H9 (cell line): ENCODE measurements at regions not wholly inside any gene's neighbourhood (a gene's known extent, or its start where the extent isn't known, plus 50 kb on each side); places are given as distances from the start of the nearest gene placed in this dataset.

Experiments
- DNase-seq: peaks from one replicate; pipeline ENCODE4 v3.0.0-alpha.2; 2017
- H2AFZ ChIP-seq: one replicate; pipeline ENCODE4 v1.6.1; 2013; ENCODE audit warnings: mild to moderate bottlenecking, low read length, control low read depth, moderate library complexity
- H2AK5ac ChIP-seq: 2 replicates; pipeline ENCODE4 v1.6.1; 2013; ENCODE audit warnings: low read length, control low read depth, mixed read lengths; ENCODE audit not compliant: insufficient read length
- H2BK120ac ChIP-seq: one replicate; pipeline ENCODE4 v1.6.1; 2013; ENCODE audit warnings: low read depth, mild to moderate bottlenecking, low read length, control low read depth, inconsistent platforms; ENCODE audit not compliant: poor library complexity, severe bottlenecking
- H2BK12ac ChIP-seq: 2 replicates; pipeline ENCODE4 v1.6.1; 2013; ENCODE audit warnings: low read length, control low read depth, mixed read lengths, low read depth; ENCODE audit not compliant: insufficient read length
- H2BK15ac ChIP-seq: 2 replicates; pipeline ENCODE4 v1.6.1; 2013; ENCODE audit warnings: low read depth, low read length, control low read depth
- H2BK20ac ChIP-seq: one replicate; pipeline ENCODE4 v1.6.1; 2013; ENCODE audit warnings: low read depth, mild to moderate bottlenecking, low read length, control low read depth, inconsistent platforms; ENCODE audit not compliant: poor library complexity, severe bottlenecking
- H2BK5ac ChIP-seq: 2 replicates; pipeline ENCODE4 v1.6.1; 2013; ENCODE audit warnings: low read length, control low read depth, mixed read lengths; ENCODE audit not compliant: insufficient read length
- H3K14ac ChIP-seq: 2 replicates; pipeline ENCODE4 v1.6.1; 2013; ENCODE audit warnings: low read length, control low read depth; ENCODE audit not compliant: insufficient read depth
- H3K18ac ChIP-seq: 2 replicates; pipeline ENCODE4 v1.6.1; 2013; ENCODE audit warnings: low read depth, mild to moderate bottlenecking, mixed read lengths, low read length, control low read depth; ENCODE audit not compliant: insufficient read length
- H3K23ac ChIP-seq: 2 replicates; pipeline ENCODE4 v1.6.1; 2013; ENCODE audit warnings: low read length, control low read depth, mixed read lengths, low read depth; ENCODE audit not compliant: insufficient read length
- H3K23me2 ChIP-seq: 2 replicates; pipeline ENCODE4 v1.6.1; 2013; ENCODE audit warnings: low read depth, mild to moderate bottlenecking, mixed read lengths, low read length, control low read depth; ENCODE audit not compliant: insufficient read length, poor library complexity, severe bottlenecking
- H3K27ac ChIP-seq: 2 replicates; pipeline ENCODE4 v1.5.1; 2013; ENCODE audit warnings: low read length, control low read depth, mixed read lengths, low read depth; ENCODE audit not compliant: insufficient read length
- H3K27me3 ChIP-seq: 2 replicates; pipeline ENCODE4 v1.6.1; 2013; ENCODE audit warnings: low read length, control low read depth, inconsistent platforms; ENCODE audit not compliant: insufficient read depth
- H3K4ac ChIP-seq: 2 replicates; pipeline ENCODE4 v1.6.1; 2013; ENCODE audit warnings: low read depth, mild to moderate bottlenecking, control low read depth, inconsistent platforms, low read length, moderate library complexity
- H3K4me1 ChIP-seq: 2 replicates; pipeline ENCODE4 v1.6.1; 2013; ENCODE audit warnings: low read length, control low read depth, inconsistent platforms; ENCODE audit not compliant: insufficient read depth
- H3K4me2 ChIP-seq: 2 replicates; pipeline ENCODE4 v1.6.1; 2013; ENCODE audit warnings: low read length, control low read depth, mixed read lengths; ENCODE audit not compliant: insufficient read length, insufficient read depth
- H3K56ac ChIP-seq: 2 replicates; pipeline ENCODE4 v1.6.1; 2013; ENCODE audit warnings: low read depth, mild to moderate bottlenecking, mixed read lengths, low read length, control low read depth; ENCODE audit not compliant: insufficient read length
- H3K79me1 ChIP-seq: 2 replicates; pipeline ENCODE4 v1.6.1; 2013; ENCODE audit warnings: low read depth, mild to moderate bottlenecking, moderate library complexity, low read length, control low read depth, inconsistent platforms; ENCODE audit not compliant: insufficient read depth, poor library complexity, severe bottlenecking
- H3K79me2 ChIP-seq: 2 replicates; pipeline ENCODE4 v1.6.1; 2013; ENCODE audit warnings: low read length, control low read depth, inconsistent platforms; ENCODE audit not compliant: insufficient read depth
- H3K9ac ChIP-seq: 2 replicates; pipeline ENCODE4 v1.6.1; 2013; ENCODE audit warnings: low read length, control low read depth, mixed read lengths; ENCODE audit not compliant: insufficient read length; ENCODE audit errors: extremely low read depth
- H3K9me3 ChIP-seq: one replicate; pipeline ENCODE4 v1.6.1; 2013; ENCODE audit warnings: low read depth, low read length, inconsistent platforms; ENCODE audit not compliant: control insufficient read depth
- H3T11ph ChIP-seq: one replicate; pipeline ENCODE4 v1.6.1; 2013; ENCODE audit warnings: mild to moderate bottlenecking, low read length, control low read depth, inconsistent platforms
- H4K20me1 ChIP-seq: one replicate; pipeline ENCODE4 v1.6.1; 2013; ENCODE audit not compliant: control insufficient read depth, insufficient read length, insufficient read depth
- H4K5ac ChIP-seq: 2 replicates; pipeline ENCODE4 v1.6.1; 2013; ENCODE audit warnings: low read depth, mild to moderate bottlenecking, mixed read lengths, low read length, control low read depth; ENCODE audit not compliant: insufficient read length
- H4K8ac ChIP-seq: replicated peaks from 2 replicates; pipeline ENCODE4 v1.6.1; 2013; ENCODE audit warnings: low read length, control low read depth, mixed read lengths, low read depth; ENCODE audit not compliant: insufficient read length
- H4K91ac ChIP-seq: 2 replicates; pipeline ENCODE4 v1.6.1; 2013; ENCODE audit warnings: low read depth, mild to moderate bottlenecking, moderate library complexity, mixed read lengths, low read length, control low read depth; ENCODE audit not compliant: insufficient read length
- H3K27ac Mint-ChIP-seq, 3 experiments: 2 replicates in 2 of 3; 3 replicates in 1 of 3; pipeline ENCODE4 v1.8.0; 2020 to 2021; ENCODE audit warnings: mixed read lengths in 3 of 3, mild to moderate bottlenecking in 1 of 3, moderate library complexity in 1 of 3
- H3K27me3 Mint-ChIP-seq: 2 replicates; pipeline ENCODE4 v1.8.0; 2021; ENCODE audit warnings: low read depth, mild to moderate bottlenecking, moderate library complexity, mixed read lengths
- H3K36me3 Mint-ChIP-seq, 3 experiments: 2 replicates in 2 of 3; 3 replicates in 1 of 3; pipeline ENCODE4 v1.8.0; 2020 to 2021; ENCODE audit warnings: low read depth in 3 of 3, mixed read lengths in 3 of 3; ENCODE audit not compliant: insufficient read depth in 1 of 3
- H3K4me1 Mint-ChIP-seq, 2 experiments: 2 replicates each; pipeline ENCODE4 v1.8.0; 2020; ENCODE audit warnings: mixed read lengths in 2 of 2
- H3K4me3 Mint-ChIP-seq, 2 experiments: 2 replicates in 1 of 2; 3 replicates in 1 of 2; pipeline ENCODE4 v1.8.0; 2020 to 2021; ENCODE audit warnings: mild to moderate bottlenecking in 2 of 2, mixed read lengths in 2 of 2, moderate library complexity in 1 of 2
- H3K9me3 Mint-ChIP-seq, 2 experiments: 2 replicates in 1 of 2; 3 replicates in 1 of 2; pipeline ENCODE4 v1.8.0; 2020; ENCODE audit warnings: mild to moderate bottlenecking in 2 of 2, mixed read lengths in 2 of 2, moderate library complexity in 1 of 2
- WGBS: extraction: QIAGEN DNeasy Blood & Tissue Kit; methylation state at CpG from one replicate; pipeline ENCODE4 v1.1.7; 2013; ENCODE audit warnings: missing lambda C conversion rate, low lambda C conversion rate, mixed read lengths; ENCODE audit not compliant: insufficient read length; ENCODE audit errors: extremely low coverage; 5-methylcytosine and 5-hydroxymethylcytosine counted together
- TF ChIP-seq, protein P1 (sequence below): fragments of 200-600 bp; sonication (generic); conservative IDR thresholded peaks from 3 replicates; pipeline ENCODE4 v1.8.0; 2021; ENCODE audit warnings: antibody characterized with exemption, mild to moderate bottlenecking

- no peak overlapping the region for H3K4me2 ChIP-seq
- H3K18ac ChIP-seq: no peak overlapping the region
- H3T11ph ChIP-seq: no peak overlapping the region
- no CpG with 5 or more reads among the region's 25 CpGs for WGBS
- H4K20me1 ChIP-seq: no peaks in the 10 kb centered on the region
- H4K5ac ChIP-seq: no peak overlapping the region
- no peak overlapping the region; a peak in 1 of 7 replicates for H3K27ac Mint-ChIP-seq
- no peak overlapping the region for H2BK5ac ChIP-seq
- no peak overlapping the region for H2BK120ac ChIP-seq
- H3K4me3 Mint-ChIP-seq: no peak overlapping the region
- no peaks in the 10 kb centered on the region for H3K79me2 ChIP-seq
- no peak for DNase-seq
- no peaks in the 10 kb centered on the region for H3K27me3 Mint-ChIP-seq
- H3K9me3 Mint-ChIP-seq: no peaks in the 10 kb centered on the region
- no peak overlapping the region for H3K9ac ChIP-seq
- H3K23me2 ChIP-seq: no peaks in the 10 kb centered on the region
- H4K8ac ChIP-seq: no peak overlapping the region
- no peak overlapping the region for H2AK5ac ChIP-seq
- H2AFZ ChIP-seq: no peak overlapping the region
- no peaks in the 10 kb centered on the region for H3K79me1 ChIP-seq
- TF ChIP-seq, protein P1, sequence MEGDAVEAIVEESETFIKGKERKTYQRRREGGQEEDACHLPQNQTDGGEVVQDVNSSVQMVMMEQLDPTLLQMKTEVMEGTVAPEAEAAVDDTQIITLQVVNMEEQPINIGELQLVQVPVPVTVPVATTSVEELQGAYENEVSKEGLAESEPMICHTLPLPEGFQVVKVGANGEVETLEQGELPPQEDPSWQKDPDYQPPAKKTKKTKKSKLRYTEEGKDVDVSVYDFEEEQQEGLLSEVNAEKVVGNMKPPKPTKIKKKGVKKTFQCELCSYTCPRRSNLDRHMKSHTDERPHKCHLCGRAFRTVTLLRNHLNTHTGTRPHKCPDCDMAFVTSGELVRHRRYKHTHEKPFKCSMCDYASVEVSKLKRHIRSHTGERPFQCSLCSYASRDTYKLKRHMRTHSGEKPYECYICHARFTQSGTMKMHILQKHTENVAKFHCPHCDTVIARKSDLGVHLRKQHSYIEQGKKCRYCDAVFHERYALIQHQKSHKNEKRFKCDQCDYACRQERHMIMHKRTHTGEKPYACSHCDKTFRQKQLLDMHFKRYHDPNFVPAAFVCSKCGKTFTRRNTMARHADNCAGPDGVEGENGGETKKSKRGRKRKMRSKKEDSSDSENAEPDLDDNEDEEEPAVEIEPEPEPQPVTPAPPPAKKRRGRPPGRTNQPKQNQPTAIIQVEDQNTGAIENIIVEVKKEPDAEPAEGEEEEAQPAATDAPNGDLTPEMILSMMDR: no peak
- H3K4ac ChIP-seq: no peak overlapping the region
- no peak overlapping the region for H3K14ac ChIP-seq
- H2BK15ac ChIP-seq: no peak overlapping the region
- H2BK12ac ChIP-seq: no peak overlapping the region
- no peak overlapping the region for H2BK20ac ChIP-seq
- H3K4me1 ChIP-seq: no peaks in the 10 kb centered on the region; the same call in 1 of the 2 replicates
- H3K36me3 Mint-ChIP-seq: no peaks in the 10 kb centered on the region
- H3K27me3 ChIP-seq: no peaks in the 10 kb centered on the region
- H4K91ac ChIP-seq: no peak overlapping the region
- H3K9me3 ChIP-seq: no peaks in the 10 kb centered on the region
- H3K27ac ChIP-seq: no peak overlapping the region
- peaks cover 3 to 5% of the 10 kb centered on the region in 2 experiments; a peak in 2 of 4 replicates for H3K4me1 Mint-ChIP-seq
- H3K23ac ChIP-seq: no peak overlapping the region
- no peak overlapping the region for H3K56ac ChIP-seq
Measured at GRCh38 chr20:50343490-50344179, 153.0 kb downstream of the CEBPB start.
